ENCODE measurements at regions not wholly inside any gene's neighbourhood (a gene's known extent, or its start where the extent isn't known, plus 50 kb on each side); places are given as distances from the start of the nearest gene placed in this dataset.

DNA sequence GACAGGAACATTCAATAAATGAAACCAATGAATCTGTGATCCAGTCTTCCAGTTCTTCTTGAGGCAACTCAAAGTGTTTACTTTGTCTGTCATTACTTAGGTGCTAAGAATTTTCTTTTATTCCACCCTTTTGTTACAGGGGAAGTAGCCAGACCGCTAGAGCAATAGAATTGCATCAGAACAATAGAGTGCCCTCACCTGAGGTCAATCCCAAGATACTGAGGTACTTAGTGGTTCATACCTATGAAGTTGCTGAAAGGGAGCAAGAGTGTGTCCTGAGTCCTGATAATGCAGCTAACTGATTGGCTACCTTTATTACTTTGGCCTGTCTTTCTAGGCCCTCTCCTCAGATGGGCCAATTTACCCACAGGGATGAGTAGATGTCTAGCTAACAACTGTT lies 359.4 kb upstream of the KCNH7 start:
- Histone ChIP-seq H3K36me3 (ENCODE audit: control insufficient read depth, insufficient read depth, low read length) (no peaks in the 10 kb centered on the region), H3K4me3 (ENCODE audit: low read depth, low read length) (no peak overlapping the region), H3K27me3 (ENCODE audit: control insufficient read depth, insufficient read depth, low read length) (peaks cover 2% of the 10 kb centered on the region; the same call in 1 of the 2 replicates)
- POLR2A ChIA-PET, result no interaction called here
- no peak for DNase-seq (ENCODE audit: low read depth)
- CTCF ChIA-PET, result interaction anchor here (1.4 kb wide), 1 partner anchor 10 kb away, joined by 5 read pairs; no protein-coding TSS in a partner anchor
- TF ChIP-seq, protein P1, sequence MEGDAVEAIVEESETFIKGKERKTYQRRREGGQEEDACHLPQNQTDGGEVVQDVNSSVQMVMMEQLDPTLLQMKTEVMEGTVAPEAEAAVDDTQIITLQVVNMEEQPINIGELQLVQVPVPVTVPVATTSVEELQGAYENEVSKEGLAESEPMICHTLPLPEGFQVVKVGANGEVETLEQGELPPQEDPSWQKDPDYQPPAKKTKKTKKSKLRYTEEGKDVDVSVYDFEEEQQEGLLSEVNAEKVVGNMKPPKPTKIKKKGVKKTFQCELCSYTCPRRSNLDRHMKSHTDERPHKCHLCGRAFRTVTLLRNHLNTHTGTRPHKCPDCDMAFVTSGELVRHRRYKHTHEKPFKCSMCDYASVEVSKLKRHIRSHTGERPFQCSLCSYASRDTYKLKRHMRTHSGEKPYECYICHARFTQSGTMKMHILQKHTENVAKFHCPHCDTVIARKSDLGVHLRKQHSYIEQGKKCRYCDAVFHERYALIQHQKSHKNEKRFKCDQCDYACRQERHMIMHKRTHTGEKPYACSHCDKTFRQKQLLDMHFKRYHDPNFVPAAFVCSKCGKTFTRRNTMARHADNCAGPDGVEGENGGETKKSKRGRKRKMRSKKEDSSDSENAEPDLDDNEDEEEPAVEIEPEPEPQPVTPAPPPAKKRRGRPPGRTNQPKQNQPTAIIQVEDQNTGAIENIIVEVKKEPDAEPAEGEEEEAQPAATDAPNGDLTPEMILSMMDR (IDR thresholded peaks at IDR 0.05; ENCODE audit: insufficient read depth, low read depth, low read length), result no peak

DNA sequence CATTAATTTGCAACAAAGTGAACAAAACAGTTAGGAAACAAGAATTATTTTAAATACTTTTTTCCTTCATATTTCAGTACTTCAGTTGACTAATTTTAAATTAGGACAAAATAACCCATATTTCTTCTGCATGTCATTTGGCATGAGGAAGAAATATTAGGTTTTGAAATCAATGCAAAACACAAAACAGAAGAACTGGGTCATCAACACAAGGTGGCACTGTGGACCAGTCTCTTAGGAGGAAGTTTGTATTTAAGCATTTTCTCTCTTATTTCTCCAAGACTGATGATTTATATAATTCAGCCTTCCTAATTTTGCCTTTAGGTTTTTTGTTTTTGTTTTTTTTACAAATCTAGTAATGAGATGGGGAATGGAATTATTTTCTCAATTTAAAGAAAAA lies 352.8 kb upstream of the KCNH7 start:
- TF ChIP-seq, protein P1 (IDR thresholded peaks at IDR 0.05; ENCODE audit: insufficient read depth, low read depth, low read length), result peak; percentile 61
- no peaks in the 10 kb centered on the region for H3K36me3 ChIP-seq (ENCODE audit: control insufficient read depth, insufficient read depth, low read length)
- H3K4me3 ChIP-seq (ENCODE audit: low read depth, low read length), result no peak overlapping the region
- CTCF ChIA-PET, result interaction anchor here (0.6 to 2.5 kb wide), 4 partner anchors 9 to 1500 kb away, joined by 3 to 9 read pairs (median 4); no protein-coding TSS in a partner anchor
- DNase-seq (ENCODE audit: low read depth), result no peak
- no peaks in the 10 kb centered on the region for H3K27me3 ChIP-seq (ENCODE audit: control insufficient read depth, insufficient read depth, low read length)
- POLR2A ChIA-PET, result no interaction called here

DNA sequence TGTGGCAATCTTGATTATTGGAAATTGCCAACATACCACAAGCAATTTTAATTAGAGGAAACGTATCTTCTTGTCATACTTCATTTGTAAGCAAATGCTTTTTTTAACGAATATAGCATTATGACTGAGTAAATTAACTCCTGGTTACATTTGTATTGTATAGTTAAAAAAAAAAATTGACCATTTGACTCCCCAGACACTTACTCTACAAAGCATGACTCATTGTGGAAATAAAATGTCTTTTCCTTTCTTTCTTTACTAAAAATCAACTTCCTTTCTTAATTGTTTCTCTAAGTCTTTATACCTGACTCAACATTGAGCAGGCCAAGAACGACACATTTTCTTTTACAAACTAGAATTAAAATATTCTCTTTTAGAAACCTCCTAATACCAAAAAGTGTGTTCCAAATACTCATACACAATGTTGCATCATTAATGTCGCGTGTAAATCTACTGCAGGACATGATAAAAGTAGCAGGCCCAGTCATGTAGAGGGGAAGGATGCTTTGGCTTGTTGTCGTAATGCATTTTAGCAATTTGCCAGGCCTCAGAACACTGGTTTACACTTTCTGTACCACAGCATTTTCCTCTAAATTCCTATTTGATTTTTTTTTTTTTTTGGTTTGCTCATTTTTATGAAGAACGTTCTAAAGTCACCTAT lies 349.6 kb upstream of the KCNH7 start:
- CTCF ChIA-PET, result interaction anchor here (1.1 to 1.4 kb wide), 2 partner anchors 18 to 1321 kb away, joined by 3 to 4 read pairs; no protein-coding TSS in a partner anchor
- no peaks in the 10 kb centered on the region for H3K36me3 ChIP-seq (ENCODE audit: control insufficient read depth, insufficient read depth, low read length)
- TF ChIP-seq, protein P1 (IDR thresholded peaks at IDR 0.05; ENCODE audit: insufficient read depth, low read depth, low read length), result no peak
- H3K27me3 ChIP-seq (ENCODE audit: control insufficient read depth, insufficient read depth, low read length), result no peaks in the 10 kb centered on the region
- POLR2A ChIA-PET, result no interaction called here
- H3K4me3 ChIP-seq (ENCODE audit: low read depth, low read length), result no peak overlapping the region
- DNase-seq (ENCODE audit: low read depth), result no peak

DNA sequence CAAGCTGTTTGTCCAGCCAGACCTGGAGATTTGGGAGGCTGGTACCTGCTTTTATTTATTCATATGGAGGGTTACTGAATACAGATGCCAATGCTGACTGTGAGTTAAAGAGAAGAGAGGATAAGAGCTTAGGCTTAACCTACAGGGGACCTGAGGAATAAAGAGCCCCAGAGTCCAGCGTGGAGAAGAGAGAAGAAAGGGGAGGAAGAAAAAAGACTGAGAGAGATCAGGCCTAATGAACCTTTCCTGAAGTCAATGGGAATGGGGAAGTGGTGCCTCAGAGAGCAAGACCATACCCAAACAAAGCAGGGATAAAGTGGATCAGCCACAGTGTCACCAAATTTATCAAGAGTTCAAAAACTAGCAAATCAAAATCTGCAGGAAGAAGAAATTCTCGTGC lies 348.6 kb upstream of the KCNH7 start:
- CTCF ChIA-PET, result interaction anchor here (0.6 to 1.1 kb wide), 3 partner anchors 60 to 1979 kb away, joined by 3 to 4 read pairs (median 3); no protein-coding TSS in a partner anchor
- TF ChIP-seq, protein P1 (IDR thresholded peaks at IDR 0.05; ENCODE audit: insufficient read depth, low read depth, low read length), result no peak
- POLR2A ChIA-PET, result no interaction called here
- no peak overlapping the region for H3K4me3 ChIP-seq (ENCODE audit: low read depth, low read length)
- no peaks in the 10 kb centered on the region for H3K36me3 ChIP-seq (ENCODE audit: control insufficient read depth, insufficient read depth, low read length)
- DNase-seq (ENCODE audit: low read depth), result no peak
- no peaks in the 10 kb centered on the region for H3K27me3 ChIP-seq (ENCODE audit: control insufficient read depth, insufficient read depth, low read length)

DNA sequence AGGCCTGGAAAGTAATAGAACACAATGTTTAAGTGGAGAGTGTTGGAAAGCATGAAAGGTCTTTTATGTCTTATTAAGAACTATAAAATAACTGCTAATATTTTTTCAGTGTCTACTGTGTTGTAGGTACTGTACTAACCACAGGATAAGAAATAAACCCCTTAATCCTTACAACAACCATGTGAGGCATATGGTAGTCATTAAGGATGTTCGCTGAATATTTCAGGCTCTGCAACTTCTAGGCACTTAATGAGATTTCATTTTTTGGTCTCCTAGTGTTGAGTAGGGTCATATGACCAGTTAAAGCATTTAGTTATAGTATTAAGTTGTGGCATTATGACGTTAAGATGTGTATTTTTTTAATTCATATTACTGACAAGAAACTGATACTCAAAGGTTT lies 346.6 kb upstream of the KCNH7 start:
- TF ChIP-seq, protein P1 (IDR thresholded peaks at IDR 0.05; ENCODE audit: insufficient read depth, low read depth, low read length), result no peak
- DNase-seq (ENCODE audit: low read depth), result no peak
- no peaks in the 10 kb centered on the region for H3K27me3 ChIP-seq (ENCODE audit: control insufficient read depth, insufficient read depth, low read length)
- H3K36me3 ChIP-seq (ENCODE audit: control insufficient read depth, insufficient read depth, low read length), result no peaks in the 10 kb centered on the region
- ChIA-PET POLR2A (no interaction called here), CTCF (interaction anchor here (1.1 to 1.5 kb wide), 2 partner anchors 15 to 161 kb away, joined by 3 to 5 read pairs; no protein-coding TSS in a partner anchor)
- no peak overlapping the region for H3K4me3 ChIP-seq (ENCODE audit: low read depth, low read length)
